Renal pelvis (tissue), 1 donor: ENCODE measurements at regions not wholly inside any gene's neighbourhood (a gene's known extent, or its start where the extent isn't known, plus 50 kb on each side); places are given as distances from the start of the nearest gene placed in this dataset.
"Not testable (repeated sequence)": the region's sequence is repeated elsewhere in the genome, so short reads cannot be mapped to it uniquely, and the experiment has no call there.

Source experiments
- DNase-seq: peaks from one replicate; pipeline ENCODE4 v3.0.0-alpha.2; 2013

DNA sequence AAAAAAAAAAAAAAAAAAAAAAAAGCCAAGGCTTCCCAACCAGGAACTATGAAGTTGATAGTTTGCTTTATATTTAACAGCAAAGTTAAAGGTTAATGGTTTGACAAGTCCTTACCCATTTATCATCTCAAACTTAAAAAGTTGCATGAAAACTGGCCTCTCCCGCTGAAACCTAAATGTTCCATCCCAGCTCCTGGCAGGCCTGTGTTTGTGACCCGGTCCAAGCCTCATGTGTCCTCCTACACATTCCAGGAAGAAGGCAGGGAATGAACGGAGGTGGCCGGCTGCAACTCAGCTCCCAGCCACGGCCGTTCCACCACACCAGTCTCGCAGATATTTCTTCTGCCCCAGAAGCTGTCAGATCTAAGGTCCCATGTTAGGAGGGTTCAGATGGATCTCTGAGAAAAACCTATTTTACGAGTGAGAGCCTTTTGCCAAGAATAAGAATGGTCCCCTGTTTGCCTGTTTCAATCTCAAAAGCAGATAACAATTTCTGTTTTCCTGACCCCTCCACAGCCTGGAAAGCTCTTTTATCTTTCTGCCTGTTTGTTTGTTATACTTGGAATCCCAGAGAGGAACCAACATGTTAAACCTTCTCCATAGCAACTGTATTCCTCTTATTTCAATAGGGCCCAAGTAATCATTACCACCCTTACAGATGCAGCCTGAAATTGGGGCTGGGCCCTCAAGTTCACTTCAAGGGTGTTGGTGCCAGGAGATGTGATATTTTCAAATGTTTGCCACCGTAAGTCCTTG is 56.5 kb downstream of the KCTD12 start:
- peak; percentile 76 for DNase-seq

DNA sequence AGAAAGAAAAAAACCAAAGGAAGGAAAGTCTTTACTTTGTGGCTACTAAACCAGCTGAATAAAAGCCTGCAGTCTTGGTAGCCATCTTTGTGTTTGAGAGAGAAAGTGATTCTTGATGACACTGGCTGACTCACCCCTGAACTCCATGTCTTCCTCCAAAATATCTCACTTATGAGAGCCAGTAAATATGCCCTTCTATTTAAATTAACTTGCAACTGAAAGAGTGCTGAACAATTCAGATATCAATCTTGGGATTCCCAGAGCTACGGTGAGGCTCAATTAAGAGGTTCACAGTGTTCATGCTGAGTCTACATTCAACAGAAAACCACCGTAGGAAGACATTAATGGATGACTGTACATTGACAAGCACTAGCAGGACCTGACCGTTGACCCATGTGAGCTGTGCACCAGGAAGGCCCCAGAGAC is 57.9 kb downstream of the KCTD12 start:
- no peak for DNase-seq

DNA sequence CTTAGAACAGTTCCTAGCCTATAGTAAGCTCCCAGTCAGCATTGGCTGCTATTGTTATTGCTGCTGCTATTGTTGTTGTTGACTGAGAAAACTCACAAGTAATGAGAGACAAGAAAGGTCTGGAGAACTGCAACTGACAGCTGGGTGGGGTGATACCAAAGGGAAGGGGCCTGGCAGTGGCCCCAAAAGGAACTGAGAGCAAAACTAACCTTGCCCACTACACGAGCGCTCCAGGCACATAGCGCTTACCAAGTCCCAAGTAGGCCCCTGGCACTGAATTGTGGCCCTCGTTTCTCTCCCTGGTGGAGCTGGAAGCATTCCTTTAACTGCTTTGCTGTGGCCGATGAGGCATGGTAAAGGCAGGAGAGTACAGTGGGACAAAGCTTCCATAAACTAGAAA is 59.7 kb downstream of the KCTD12 start:
- no peak for DNase-seq

DNA sequence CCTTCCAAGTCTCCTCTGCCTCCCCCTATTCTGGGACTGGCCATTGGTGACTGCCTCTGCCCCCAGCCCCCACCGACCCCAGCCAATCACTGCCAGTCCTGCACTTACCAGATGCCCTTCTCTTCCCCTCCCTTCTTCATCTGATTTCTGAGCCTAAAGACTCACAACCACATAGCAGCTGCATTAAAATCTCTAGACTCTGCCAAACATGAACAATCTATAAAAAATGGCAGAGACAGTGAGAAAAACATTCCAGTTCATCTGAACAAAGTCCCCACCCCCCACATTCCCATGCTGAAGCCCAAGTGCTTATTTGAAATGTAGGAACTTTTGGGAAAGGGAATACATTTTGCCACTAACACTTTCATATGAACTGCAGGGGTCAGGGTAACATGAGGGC is 60.8 kb downstream of the KCTD12 start:
- DNase-seq: no peak

DNA sequence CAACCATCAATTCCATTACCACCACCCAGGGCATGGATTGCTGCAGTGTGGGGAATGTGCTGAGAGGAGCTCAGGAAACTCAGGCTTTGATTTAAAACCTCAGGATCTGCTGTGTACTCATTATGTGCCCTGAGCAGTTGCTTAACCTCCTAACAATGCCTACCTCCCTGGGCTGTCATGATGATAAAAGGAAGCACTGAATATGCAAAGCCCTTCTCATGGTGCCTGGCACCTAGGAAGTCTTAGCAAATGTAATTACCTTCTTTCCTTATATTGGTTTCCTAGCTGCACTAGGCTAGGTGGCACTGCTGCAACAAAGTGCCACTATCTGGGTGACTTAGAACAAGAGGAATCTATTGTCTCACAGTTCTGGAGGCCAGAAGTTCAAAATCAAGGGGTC is 62.2 kb downstream of the KCTD12 start:
- no peak for DNase-seq

DNA sequence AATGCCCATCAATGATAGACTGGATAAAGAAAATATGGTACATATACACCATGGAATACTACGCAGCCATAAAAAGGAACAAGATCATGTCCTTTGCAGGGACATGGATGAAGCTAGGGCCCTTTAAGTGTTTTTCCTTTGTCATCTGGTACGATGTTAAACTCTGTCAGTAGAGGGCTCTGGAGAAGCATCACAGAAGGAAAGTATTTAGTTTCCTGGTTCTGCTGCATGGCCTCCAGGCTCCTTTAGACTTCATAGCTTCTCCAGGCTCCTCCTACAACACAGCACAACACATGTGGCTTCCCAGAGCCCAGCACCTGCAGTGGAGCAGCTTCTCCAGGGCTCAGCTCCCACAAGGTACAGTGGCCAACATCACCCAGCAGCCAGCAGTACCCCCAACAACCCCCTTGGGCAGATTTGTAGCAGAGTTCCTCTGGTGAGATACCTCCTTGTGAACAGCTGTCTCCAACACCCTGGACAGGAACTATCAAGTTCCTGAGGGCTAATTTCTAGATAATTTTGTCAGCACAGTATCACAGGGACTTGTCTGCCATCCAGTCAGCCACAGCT is 63.4 kb downstream of the KCTD12 start:
- DNase-seq: no peak

DNA sequence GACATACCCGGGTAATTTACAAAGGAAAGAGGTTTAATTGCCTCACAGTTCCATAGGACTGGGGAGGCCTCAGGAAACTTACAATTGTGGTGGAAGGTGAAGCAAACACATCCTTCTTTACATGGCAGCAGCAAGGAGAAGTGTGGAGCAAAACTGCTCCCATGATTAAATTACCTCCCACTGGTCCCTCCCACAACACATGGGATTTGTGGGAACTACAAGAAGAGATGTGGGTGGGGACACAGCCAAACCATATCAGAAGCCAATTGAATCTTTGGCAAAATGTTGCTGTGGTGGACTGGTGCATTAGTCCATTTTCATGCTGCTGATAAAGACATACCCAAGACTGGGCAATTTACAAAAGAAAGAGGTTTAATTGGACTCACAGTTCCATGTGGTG is 65.0 kb downstream of the KCTD12 start:
- not testable (repeated sequence) for DNase-seq

DNA sequence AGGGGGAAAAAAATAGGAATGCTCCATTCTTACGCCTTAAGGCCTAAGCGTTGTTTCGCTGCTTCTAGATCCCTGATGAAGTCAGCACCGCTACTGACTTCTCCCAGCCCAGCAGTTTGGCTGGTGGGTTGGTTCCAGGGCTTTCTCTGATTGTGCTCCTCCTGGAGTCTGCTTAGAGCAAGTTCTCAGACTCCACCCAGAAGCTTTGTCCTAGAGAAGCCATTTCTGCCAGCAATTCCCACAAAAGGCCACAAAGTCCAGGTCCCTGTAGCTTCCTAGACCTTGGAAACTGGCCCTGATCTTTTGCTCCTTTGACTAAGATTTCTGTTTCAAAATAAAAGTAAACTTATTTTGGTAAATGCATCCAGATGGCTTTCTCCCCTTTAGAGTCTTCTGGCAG is 65.4 kb downstream of the KCTD12 start:
- DNase-seq: no peak

DNA sequence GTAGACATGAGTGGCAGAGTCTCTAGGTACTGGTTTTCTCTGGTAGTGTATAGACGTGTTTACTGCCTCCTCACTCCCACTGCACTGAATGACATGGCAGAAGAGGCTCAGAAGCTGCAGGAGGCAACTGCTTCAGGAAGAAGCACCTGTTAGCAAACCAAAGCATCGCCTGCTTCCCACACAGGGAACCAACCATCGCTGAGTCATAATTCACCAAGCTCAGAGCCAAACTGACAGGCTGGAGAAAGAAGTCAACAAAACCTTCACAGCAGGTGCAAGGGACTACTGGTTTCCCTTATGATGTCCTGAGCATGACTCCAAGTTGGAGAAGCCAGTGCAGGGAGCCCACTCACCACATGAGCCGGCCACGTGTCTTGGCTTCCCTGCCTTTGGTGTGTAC is 69.8 kb downstream of the KCTD12 start:
- DNase-seq: no peak

DNA sequence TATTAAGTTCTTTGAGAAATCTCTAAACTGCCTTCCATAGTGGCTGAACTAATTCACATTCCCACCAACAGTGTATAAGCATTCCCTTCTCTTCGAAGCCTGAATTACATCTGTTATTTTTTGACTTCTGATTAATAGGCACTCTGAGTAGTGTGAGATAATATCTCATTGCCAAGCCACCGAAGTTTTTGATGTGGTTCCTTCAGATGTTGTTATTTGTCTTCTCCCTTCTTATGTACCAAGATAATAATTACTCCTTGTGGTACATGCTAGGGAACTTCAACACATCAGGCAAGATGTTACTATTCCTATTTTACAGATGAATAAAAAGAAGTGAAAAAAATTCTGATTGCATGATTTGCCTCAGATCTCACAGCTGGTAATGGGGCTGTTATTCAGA is 70.9 kb downstream of the KCTD12 start:
- DNase-seq: no peak

DNA sequence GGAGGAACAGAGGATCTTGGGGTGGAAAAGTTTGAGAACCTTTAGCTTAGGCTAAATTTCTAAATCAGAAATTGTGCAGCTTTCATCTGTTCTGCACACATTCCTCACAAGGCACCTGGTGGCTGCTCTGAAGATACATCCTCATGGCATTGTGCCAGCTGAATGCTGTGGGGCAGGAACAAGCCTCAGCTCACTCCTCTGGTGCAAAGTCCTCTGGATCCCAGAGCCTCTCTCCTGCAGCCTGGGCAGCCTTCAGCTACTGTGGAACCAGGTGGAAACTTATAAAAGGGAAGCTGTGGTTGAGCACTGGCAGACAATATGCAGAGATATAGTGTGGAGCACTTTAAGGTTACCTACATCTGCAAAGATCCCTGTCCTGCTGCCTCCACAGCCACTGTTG is 72.3 kb downstream of the KCTD12 start:
- no peak for DNase-seq

DNA sequence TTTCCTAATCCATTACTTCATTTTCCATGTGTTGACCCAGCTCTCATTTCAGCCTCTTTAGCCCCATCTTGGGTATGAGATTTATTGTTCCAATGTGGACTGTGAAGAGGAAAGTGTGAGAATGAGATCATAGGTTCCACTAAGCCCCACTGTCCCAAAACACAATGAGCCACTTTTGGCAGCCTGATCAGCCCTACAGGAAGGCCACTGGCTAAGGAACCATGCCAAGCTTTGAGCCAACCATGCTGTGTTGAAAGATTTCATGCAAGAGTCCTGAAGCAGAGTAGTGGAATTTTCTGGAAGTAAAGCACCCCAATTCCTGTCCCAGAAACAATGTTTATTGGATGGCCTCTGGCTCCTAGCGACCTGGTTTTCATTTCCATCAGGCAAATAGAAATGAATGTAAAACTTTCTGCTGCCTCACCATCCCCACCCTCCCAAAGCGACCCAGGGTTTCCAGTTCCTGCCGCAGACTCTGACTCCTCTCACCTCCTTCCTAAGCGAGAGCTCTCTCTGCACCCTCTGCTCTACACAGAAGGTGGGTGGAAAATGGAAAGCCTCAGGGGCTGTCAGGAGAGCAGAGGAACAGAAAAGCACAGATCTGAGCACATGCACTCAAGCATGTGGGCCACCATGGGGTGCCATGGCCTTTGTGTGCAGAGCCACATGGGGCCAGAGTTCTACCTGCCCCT is 73.1 kb downstream of the KCTD12 start:
- no peak for DNase-seq

DNA sequence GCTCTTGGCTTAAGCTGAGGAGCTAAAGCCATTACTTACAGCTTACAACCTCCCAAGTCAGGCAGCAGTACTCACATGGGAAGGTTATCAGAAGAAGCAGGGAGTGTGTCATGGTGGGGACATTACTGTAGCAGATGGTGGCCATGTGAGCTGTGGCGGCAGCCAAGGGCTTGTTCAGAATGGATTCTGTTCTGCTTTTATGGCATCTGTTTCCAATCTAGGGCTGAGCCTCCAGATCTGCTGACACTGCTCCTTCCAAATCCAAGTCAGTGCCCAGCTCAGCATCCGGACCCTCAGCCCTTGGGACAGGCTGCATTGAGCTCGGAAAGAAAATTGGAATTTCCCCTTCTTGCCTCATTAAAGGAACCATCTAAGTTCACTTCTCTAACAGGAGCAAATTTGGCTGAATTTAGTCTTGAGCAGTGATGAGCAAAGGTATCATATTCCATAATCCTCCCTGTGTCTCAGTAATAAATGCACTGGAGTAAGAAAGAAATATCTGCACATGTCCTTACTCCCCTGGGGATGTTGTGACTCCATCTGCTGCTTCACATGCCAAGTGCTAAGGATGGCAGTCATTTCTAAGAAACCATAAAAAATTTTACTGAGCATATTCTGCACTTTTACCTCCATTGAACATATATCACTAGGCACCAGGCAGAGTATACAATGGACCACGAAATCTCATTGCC is 73.9 kb downstream of the KCTD12 start:
- DNase-seq: no peak

DNA sequence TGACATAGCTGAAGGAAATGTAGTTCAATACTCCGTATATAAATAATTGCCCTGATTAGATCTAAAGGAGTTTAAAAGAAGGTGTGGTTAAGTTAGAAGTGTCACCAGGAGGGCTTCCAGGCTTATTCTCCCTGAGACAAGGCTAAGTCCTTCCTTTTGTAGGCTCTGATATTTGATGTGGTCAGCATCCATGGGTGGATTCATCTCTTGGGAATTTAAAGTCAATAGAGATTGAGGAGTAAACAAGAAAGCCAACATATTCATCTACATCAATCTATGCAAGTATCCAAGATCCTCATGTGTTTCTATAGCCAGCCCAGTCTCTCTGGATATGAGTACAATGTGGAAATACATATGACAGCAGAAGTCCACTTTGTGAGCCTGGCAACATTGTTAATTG is 76.8 kb downstream of the KCTD12 start:
- no peak for DNase-seq

DNA sequence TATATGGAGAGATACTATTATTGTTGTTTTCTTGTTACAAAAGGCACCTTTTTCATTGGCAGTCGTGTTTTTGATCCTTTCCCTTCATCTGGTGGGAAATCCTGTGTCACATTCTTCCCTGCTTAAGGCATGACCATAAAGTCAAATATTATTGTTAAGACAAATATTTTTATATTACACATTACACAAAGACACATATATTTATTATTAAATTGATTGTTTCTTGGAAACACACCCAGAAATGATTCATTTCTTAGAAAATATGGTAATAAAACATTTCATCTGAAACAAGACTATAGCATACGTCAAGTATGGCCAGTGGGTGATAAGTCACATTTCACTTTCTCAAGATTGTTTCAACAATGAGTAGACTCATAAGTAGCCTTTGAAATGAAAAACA is 77.3 kb downstream of the KCTD12 start:
- DNase-seq: no peak

DNA sequence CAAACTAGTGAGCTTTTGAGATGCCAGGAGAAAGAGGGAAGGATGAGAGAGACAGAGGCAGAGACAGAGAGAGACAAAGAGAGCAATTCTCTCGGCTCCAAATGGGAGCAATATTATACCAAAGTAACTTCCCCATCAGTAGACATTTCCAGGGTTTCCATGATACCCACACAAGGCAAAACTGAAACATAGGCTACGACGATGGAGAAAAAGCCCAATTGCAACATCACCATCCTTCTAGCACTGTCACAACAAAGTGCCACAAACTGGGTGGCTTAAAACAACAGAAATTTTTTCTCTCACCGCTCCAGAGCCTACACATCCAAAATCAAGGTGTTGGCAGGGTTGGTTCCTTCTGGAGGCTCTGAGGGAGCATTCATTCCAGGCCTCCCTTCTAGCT is 81.4 kb downstream of the KCTD12 start:
- no peak for DNase-seq

DNA sequence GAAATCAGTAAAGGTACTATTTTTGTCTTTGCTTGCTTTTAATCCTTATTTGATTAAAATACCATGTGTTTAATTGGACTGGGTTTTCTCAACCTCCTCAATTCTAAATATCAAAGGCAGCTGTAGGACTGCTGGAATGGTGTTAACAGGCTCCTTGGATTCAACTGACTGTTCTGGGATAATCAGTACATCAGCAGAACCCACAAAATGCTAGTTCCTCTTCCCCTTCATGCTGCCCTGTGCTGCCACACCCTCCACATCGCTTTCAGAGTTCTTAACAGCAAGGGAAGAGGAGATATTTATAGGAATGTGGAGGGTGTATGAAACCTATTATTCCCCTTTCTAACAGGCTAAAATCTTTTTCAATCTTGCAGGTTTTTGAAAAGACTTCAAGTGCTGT is 82.4 kb downstream of the KCTD12 start:
- no peak for DNase-seq

DNA sequence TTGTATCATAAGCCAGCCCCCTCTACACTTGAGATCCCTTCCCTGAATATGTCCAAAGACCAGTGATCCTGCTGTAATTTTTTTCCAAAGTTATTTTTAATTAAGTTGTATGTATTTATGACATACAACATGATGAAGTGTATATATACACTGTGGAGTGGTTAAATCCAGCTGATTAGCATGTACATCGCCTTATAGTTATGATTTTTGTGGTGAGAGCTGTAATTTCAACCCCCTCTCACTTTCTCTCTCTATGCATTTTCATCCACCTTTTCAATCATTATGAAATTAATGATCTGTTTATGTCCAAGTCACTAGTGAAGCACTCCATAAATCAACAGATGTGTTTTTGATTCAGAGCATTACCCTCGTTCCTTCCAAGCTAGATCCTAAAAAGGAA is 85.3 kb downstream of the KCTD12 start:
- no peak for DNase-seq

DNA sequence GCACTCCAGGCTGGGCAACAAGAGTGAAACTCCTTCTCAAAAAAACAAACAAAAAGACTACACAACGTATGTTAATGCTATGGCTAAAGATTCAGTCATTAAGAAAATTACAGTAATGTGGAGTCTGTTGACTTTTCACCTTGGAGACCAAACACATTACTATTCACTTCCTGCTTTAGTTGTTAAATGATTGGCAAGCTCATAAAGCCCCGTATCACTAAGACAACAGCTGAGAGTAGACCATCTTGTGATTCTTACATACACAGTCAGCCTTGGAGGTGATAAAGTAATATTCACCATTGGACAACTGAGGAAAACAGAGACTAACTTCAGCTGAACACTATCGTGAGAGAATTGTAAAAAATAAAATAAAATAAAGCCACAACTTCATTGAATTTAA is 86.5 kb downstream of the KCTD12 start:
- DNase-seq: no peak

DNA sequence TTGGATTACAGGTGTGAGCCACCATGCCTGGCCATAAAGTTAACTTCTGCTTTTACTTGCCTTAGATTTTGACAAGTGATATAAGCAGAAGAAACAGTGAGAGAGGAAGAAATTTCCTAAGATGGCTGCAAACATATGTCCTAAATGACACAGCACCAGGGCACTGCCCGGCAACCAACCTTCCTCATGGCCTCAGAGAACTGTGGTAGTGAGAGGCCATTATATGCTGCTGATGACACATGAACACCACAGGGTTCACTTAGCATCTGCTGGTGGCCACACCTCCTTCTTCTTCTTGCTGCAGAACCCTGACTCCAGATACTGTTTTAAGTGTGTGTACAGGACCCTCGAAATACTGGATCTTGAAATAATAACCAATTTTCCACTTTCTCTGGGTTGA is 88.2 kb downstream of the KCTD12 start:
- DNase-seq: no peak

DNA sequence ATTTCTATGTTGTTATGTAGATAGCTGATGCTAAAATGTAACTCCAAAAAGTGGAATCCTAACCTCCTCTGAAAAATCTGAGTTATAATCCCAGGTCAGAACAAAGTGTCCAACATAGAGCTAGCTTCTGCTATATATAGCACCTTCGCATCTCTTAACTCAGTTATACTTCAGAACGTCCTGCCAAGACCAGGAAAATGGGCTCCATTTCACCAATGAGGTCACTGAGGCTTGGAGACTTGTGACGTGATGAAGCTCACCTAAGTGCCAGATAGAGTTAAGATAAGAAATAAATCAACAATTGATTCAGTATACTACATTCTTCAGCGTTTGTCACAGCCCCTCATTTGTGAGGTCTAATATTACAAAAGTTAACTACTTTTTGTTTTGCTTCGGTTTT is 88.8 kb downstream of the KCTD12 start:
- no peak for DNase-seq

DNA sequence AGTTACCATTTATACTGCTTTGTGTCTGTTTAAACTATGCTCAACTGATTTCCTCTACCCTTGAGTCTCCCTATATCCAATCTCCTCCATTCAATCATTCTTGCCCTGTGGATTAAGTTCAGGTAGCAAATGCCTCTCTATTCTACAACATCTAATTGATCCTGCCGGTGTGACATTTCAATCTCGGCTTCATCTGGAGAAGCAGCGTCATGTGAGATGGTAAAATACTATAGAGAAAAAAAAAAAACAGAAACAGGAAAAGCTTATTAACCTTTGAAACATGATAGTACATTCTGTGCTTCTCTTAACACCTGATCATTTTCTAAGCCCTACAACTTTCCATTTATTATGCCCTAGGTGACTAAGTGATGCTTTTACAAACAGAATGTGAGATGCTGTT is 89.4 kb downstream of the KCTD12 start:
- DNase-seq: no peak
